Thyroid gland (tissue), 4 donors: ENCODE measurements at regions not wholly inside any gene's neighbourhood (a gene's known extent, or its start where the extent isn't known, plus 50 kb on each side); places are given as distances from the start of the nearest gene placed in this dataset.
"Not testable (repeated sequence)": the region's sequence is repeated elsewhere in the genome, so short reads cannot be mapped to it uniquely, and the experiment has no call there.

ENCODE experiments used
- DNase-seq, 2 donors: peaks; one replicate each; pipeline ENCODE4 v3.0.0-alpha.2; 2019
- H3K27ac ChIP-seq, 3 donors: fragments of 200-600 bp; sonication (generic); 1 replicate in 2 of 3; 2 replicates in 1 of 3; pipeline ENCODE4 v1.5.1; 2016 to 2019; ENCODE audit warnings: mild to moderate bottlenecking in 1 of 3, moderate library complexity in 1 of 3
- H3K27me3 ChIP-seq: fragments of 200-600 bp; sonication (generic); one replicate; pipeline ENCODE4 v1.5.1; 2019
- H3K36me3 ChIP-seq, 2 donors: fragments of 200-600 bp; sonication (generic); one replicate each; pipeline ENCODE4 v1.5.1; 2016 to 2019
- H3K4me1 ChIP-seq, 2 donors: fragments of 200-600 bp; sonication (generic); one replicate each; pipeline ENCODE4 v1.5.1; 2017 to 2019
- H3K4me3 ChIP-seq, 3 donors: fragments of 200-600 bp; sonication (generic); replicated peaks in 1 of 3; 1 replicate in 2 of 3; 2 replicates in 1 of 3; pipeline ENCODE4 v1.5.1; 2016; ENCODE audit warnings: mild to moderate bottlenecking in 1 of 3
- H3K9me3 ChIP-seq: fragments of 200-600 bp; sonication (generic); one replicate; pipeline ENCODE4 v1.5.1; 2017
- CTCF ChIP-seq, 6 experiments: fragments of 200-600 bp in 3 of 6; fragments of 450-650 bp in 3 of 6; sonication (generic) in 3 of 6; IDR thresholded peaks; one replicate each; pipeline ENCODE4 v1.5.1; 2016 to 2019; ENCODE audit warnings: antibody characterized with exemption in 6 of 6, mild to moderate bottlenecking in 2 of 6, inconsistent platforms in 1 of 6, moderate library complexity in 1 of 6
- POLR2A ChIP-seq, 2 donors: fragments of 450-650 bp; IDR thresholded peaks; one replicate each; pipeline ENCODE4 v1.6.1; 2017; ENCODE audit warnings: antibody characterized with exemption in 2 of 2, mild to moderate bottlenecking in 2 of 2, moderate library complexity in 1 of 2
- WGBS, 2 donors: methylation state at CpG; one replicate each; pipeline ENCODE4 v1.1.5; 2017; 5-methylcytosine and 5-hydroxymethylcytosine counted together
- intact Hi-C: fragments of 100-400 bp; cut with DNase I; formaldehyde crosslinking; loops from one replicate; pipeline ENCODE4 v1.15.1; 2023

GRCh38 chr17:77558846-77559626 lies 399.5 kb upstream of the TNRC6C start:
- Histone ChIP-seq H3K4me1 (peaks cover 6 to 14% of the 10 kb centered on the region in 2 donors), H3K27ac (no peak overlapping the region), H3K9me3 (no peaks in the 10 kb centered on the region), H3K27me3 (no peaks in the 10 kb centered on the region), H3K36me3 (no peaks in the 10 kb centered on the region), H3K4me3 (no peak overlapping the region)
- 87 to 96% methylated on average over 10 to 11 of the region's 12 CpGs for WGBS, 2 donors
- no peak for TF ChIP-seq CTCF (IDR thresholded peaks at IDR 0.05)
- no peak for TF ChIP-seq POLR2A (IDR thresholded peaks at IDR 0.05)
- intact Hi-C loops, result no loop called here
- DNase-seq, result no peak

- no peaks in the 10 kb centered on the region for H3K27me3 ChIP-seq
- intact Hi-C loops, result no loop called here
- H3K4me3 ChIP-seq, result no peak overlapping the region
- DNase-seq, result no peak
- H3K27ac ChIP-seq, result no peak overlapping the region
- no peak for TF ChIP-seq POLR2A (IDR thresholded peaks at IDR 0.05)
- no peak for TF ChIP-seq CTCF (IDR thresholded peaks at IDR 0.05)
- WGBS, 2 donors, result 92 to 95% methylated on average over 10 of the region's 10 CpGs
- no peaks in the 10 kb centered on the region for H3K36me3 ChIP-seq
- H3K9me3 ChIP-seq, result no peaks in the 10 kb centered on the region
- H3K4me1 ChIP-seq, result peaks cover 3 to 9% of the 10 kb centered on the region in 2 donors
Measured at GRCh38 chr17:77560381-77560780, 398.1 kb upstream of the TNRC6C start.

- Histone ChIP-seq H3K4me1 (peaks cover 0 to 5% of the 10 kb centered on the region in 2 donors), H3K9me3 (no peaks in the 10 kb centered on the region), H3K27ac (no peak overlapping the region), H3K4me3 (no peak overlapping the region), H3K36me3 (no peaks in the 10 kb centered on the region), H3K27me3 (no peaks in the 10 kb centered on the region)
- DNase-seq, result no peak
- no peak for TF ChIP-seq POLR2A (IDR thresholded peaks at IDR 0.05)
- no peak for TF ChIP-seq CTCF (IDR thresholded peaks at IDR 0.05)
- WGBS, 2 donors, result 89 to 94% methylated on average over 13 of the region's 13 CpGs
- intact Hi-C loops, result no loop called here
Measured at GRCh38 chr17:77560841-77561240, 397.7 kb upstream of the TNRC6C start.

GRCh38 chr17:77562361-77562760 lies 396.1 kb upstream of the TNRC6C start:
- H3K27ac ChIP-seq, intact Hi-C loops, DNase-seq, H3K9me3 ChIP-seq, H3K4me3 ChIP-seq, H3K36me3 ChIP-seq, H3K4me1 ChIP-seq, H3K27me3 ChIP-seq: not testable (repeated sequence)
- WGBS, 2 donors, result 93 to 98% methylated on average over 8 of the region's 12 CpGs

- Histone ChIP-seq H3K4me3 (no peak overlapping the region), H3K4me1 (peaks cover 0 to 7% of the 10 kb centered on the region in 2 donors), H3K9me3 (no peaks in the 10 kb centered on the region), H3K27me3 (no peaks in the 10 kb centered on the region), H3K36me3 (no peaks in the 10 kb centered on the region), H3K27ac (no peak overlapping the region)
- TF ChIP-seq POLR2A (IDR thresholded peaks at IDR 0.05) (no peak), CTCF (IDR thresholded peaks at IDR 0.05) (no peak)
- no peak for DNase-seq
- intact Hi-C loops, result no loop called here
- 94 to 96% methylated on average over 7 of the region's 7 CpGs for WGBS, 2 donors
Measured at GRCh38 chr17:77563439-77564102, 394.9 kb upstream of the TNRC6C start.
